HEK293 (cell line): ENCODE measurements at regions not wholly inside any gene's neighbourhood (a gene's known extent, or its start where the extent isn't known, plus 50 kb on each side); places are given as distances from the start of the nearest gene placed in this dataset.

Experiments
- CTCF ChIA-PET: fragments of 350-600 bp; formaldehyde crosslinking; extraction: SDS; loops from one replicate; lab custom pipeline; 2021; ENCODE audit warnings: antibody characterized with exemption; lab: Yijun Ruan, JAX
- POLR2A ChIA-PET: fragments of 300-600 bp; formaldehyde crosslinking; extraction: SDS; loops from one replicate; lab custom pipeline; 2020; ENCODE audit warnings: antibody characterized with exemption, inconsistent platforms; lab: Yijun Ruan, JAX
- H3K27ac ChIP-seq: fragments of 200-500 bp; sonication (Bioruptor generic); 2 replicates; pipeline ENCODE4 v1.5.1; 2014; ENCODE audit warnings: low read depth, low read length, control low read depth, inconsistent platforms; ENCODE audit errors: extremely low read depth
- H3K36me3 ChIP-seq, 2 experiments: fragments of 200-500 bp in 1 of 2; sonication (Bioruptor generic) in 1 of 2; 1 replicate in 1 of 2; 2 replicates in 1 of 2; pipeline ENCODE4 v1.5.1; 2014 to 2017; ENCODE audit warnings: inconsistent platforms in 2 of 2, low read length in 2 of 2; ENCODE audit not compliant: control insufficient read depth in 2 of 2, insufficient read depth in 1 of 2
- H3K4me1 ChIP-seq: fragments of 200-500 bp; sonication (Bioruptor generic); 2 replicates; pipeline ENCODE4 v1.5.1; 2014; ENCODE audit warnings: mild to moderate bottlenecking, low read length, inconsistent platforms; ENCODE audit not compliant: control insufficient read depth, insufficient read depth
- H3K4me3 ChIP-seq: 2 replicates; pipeline ENCODE4 v1.5.1; 2011; ENCODE audit warnings: low read depth, mild to moderate bottlenecking, control low read depth, low read length, moderate library complexity
- H3K9me3 ChIP-seq: fragments of 200-500 bp; sonication (Bioruptor generic); 2 replicates; pipeline ENCODE4 v1.5.1; 2014; ENCODE audit warnings: low read depth, low read length, inconsistent platforms; ENCODE audit not compliant: control insufficient read depth, insufficient read depth
- BCL11B ChIP-seq: fragments of 450-650 bp; formaldehyde crosslinking; IDR thresholded peaks from 2 replicates; pipeline ENCODE4 v1.5.1; 2016; ENCODE audit warnings: low read depth, missing biosample characterization, missing genetic modification characterization
- HIC1 ChIP-seq: fragments of 450-650 bp; formaldehyde crosslinking; IDR thresholded peaks from 2 replicates; pipeline ENCODE4 v1.5.1; 2016; ENCODE audit warnings: missing biosample characterization, missing genetic modification characterization
- KLF10 ChIP-seq: fragments of 450-650 bp; IDR thresholded peaks from 2 replicates; pipeline ENCODE4 v1.5.1; 2018; ENCODE audit warnings: missing biosample characterization, mild to moderate bottlenecking, missing genetic modification characterization
- MYNN ChIP-seq: fragments of 450-650 bp; formaldehyde crosslinking; IDR thresholded peaks from 2 replicates; pipeline ENCODE4 v1.5.1; 2016; ENCODE audit warnings: missing biosample characterization, missing genetic modification characterization, borderline replicate concordance
- PRDM1 ChIP-seq: fragments of 450-650 bp; formaldehyde crosslinking; IDR thresholded peaks from 2 replicates; pipeline ENCODE4; 2016; ENCODE audit warnings: missing biosample characterization, missing genetic modification characterization
- SETDB1 ChIP-seq: IDR thresholded peaks from one replicate; pipeline ENCODE4 v1.6.1; 2017; ENCODE audit warnings: mild to moderate bottlenecking, low read length, moderate library complexity, mixed read lengths; ENCODE audit not compliant: insufficient read length
- SP2 ChIP-seq: fragments of 450-650 bp; formaldehyde crosslinking; IDR thresholded peaks from 2 replicates; pipeline ENCODE4 v1.5.1; 2016; ENCODE audit warnings: missing biosample characterization, missing genetic modification characterization
- TCF7L2 ChIP-seq: IDR thresholded peaks from 2 replicates; pipeline ENCODE4 v1.6.1; 2011; ENCODE audit warnings: low read depth, mild to moderate bottlenecking, inconsistent platforms, low read length, moderate library complexity, borderline replicate concordance
- WT1 ChIP-seq: fragments of 450-650 bp; formaldehyde crosslinking; IDR thresholded peaks from 2 replicates; pipeline ENCODE4 v1.5.1; 2016; ENCODE audit warnings: missing biosample characterization, missing genetic modification characterization
- ZBTB49 ChIP-seq: fragments of 450-650 bp; formaldehyde crosslinking; IDR thresholded peaks from 2 replicates; pipeline ENCODE4 v1.5.1; 2016; ENCODE audit warnings: missing biosample characterization, missing genetic modification characterization, low read depth
- ZNF121 ChIP-seq: fragments of 450-650 bp; formaldehyde crosslinking; IDR thresholded peaks from 2 replicates; pipeline ENCODE4 v1.5.1; 2016; ENCODE audit warnings: missing biosample characterization, missing genetic modification characterization
- ZNF146 ChIP-seq: fragments of 450-650 bp; formaldehyde crosslinking; IDR thresholded peaks from 2 replicates; pipeline ENCODE4 v1.5.1; 2016; ENCODE audit warnings: missing biosample characterization, missing genetic modification characterization
- ZNF2 ChIP-seq: fragments of 450-650 bp; formaldehyde crosslinking; IDR thresholded peaks from 2 replicates; pipeline ENCODE4 v1.5.1; 2016; ENCODE audit warnings: missing biosample characterization, missing genetic modification characterization
- ZNF350 ChIP-seq: fragments of 450-650 bp; formaldehyde crosslinking; IDR thresholded peaks from 2 replicates; pipeline ENCODE4 v1.5.0; 2017; ENCODE audit warnings: missing biosample characterization, mild to moderate bottlenecking, missing genetic modification characterization
- ZNF398 ChIP-seq: fragments of 450-650 bp; formaldehyde crosslinking; IDR thresholded peaks from 2 replicates; pipeline ENCODE4 v1.5.1; 2017; ENCODE audit warnings: missing biosample characterization, missing genetic modification characterization
- ZNF433 ChIP-seq: fragments of 450-650 bp; formaldehyde crosslinking; IDR thresholded peaks from 2 replicates; pipeline ENCODE4 v1.5.1; 2016; ENCODE audit warnings: missing biosample characterization, missing genetic modification characterization, low read depth
- ZNF510 ChIP-seq: fragments of 450-650 bp; formaldehyde crosslinking; IDR thresholded peaks from 2 replicates; pipeline ENCODE4 v1.5.1; 2018; ENCODE audit warnings: mild to moderate bottlenecking, missing genetic modification characterization, missing biosample characterization; ENCODE audit not compliant: insufficient replicate concordance
- ZNF521 ChIP-seq: fragments of 450-650 bp; formaldehyde crosslinking; IDR thresholded peaks from 2 replicates; pipeline ENCODE4 v1.5.1; 2017; ENCODE audit warnings: missing biosample characterization, mild to moderate bottlenecking, missing genetic modification characterization
- ZNF549 ChIP-seq: fragments of 450-650 bp; IDR thresholded peaks from 2 replicates; pipeline ENCODE4 v1.5.1; 2018; ENCODE audit warnings: missing biosample characterization, missing genetic modification characterization, mild to moderate bottlenecking, inconsistent platforms, moderate library complexity
- ZSCAN30 ChIP-seq: fragments of 450-650 bp; IDR thresholded peaks from 2 replicates; pipeline ENCODE4 v1.5.1; 2018; ENCODE audit warnings: missing biosample characterization, mild to moderate bottlenecking, missing genetic modification characterization, moderate library complexity
- ZXDB ChIP-seq: fragments of 450-650 bp; formaldehyde crosslinking; IDR thresholded peaks from 2 replicates; pipeline ENCODE4 v1.5.1; 2016; ENCODE audit warnings: missing biosample characterization, missing genetic modification characterization
- TF ChIP-seq, protein P1 (sequence below): fragments of 450-650 bp; formaldehyde crosslinking; IDR thresholded peaks from 2 replicates; pipeline ENCODE4 v1.5.1; 2016; ENCODE audit warnings: missing biosample characterization, missing genetic modification characterization
- TF ChIP-seq, protein P2 (sequence below): fragments of 450-650 bp; formaldehyde crosslinking; IDR thresholded peaks from 2 replicates; pipeline ENCODE4 v1.5.1; 2016; ENCODE audit warnings: missing biosample characterization, missing genetic modification characterization

DNA sequence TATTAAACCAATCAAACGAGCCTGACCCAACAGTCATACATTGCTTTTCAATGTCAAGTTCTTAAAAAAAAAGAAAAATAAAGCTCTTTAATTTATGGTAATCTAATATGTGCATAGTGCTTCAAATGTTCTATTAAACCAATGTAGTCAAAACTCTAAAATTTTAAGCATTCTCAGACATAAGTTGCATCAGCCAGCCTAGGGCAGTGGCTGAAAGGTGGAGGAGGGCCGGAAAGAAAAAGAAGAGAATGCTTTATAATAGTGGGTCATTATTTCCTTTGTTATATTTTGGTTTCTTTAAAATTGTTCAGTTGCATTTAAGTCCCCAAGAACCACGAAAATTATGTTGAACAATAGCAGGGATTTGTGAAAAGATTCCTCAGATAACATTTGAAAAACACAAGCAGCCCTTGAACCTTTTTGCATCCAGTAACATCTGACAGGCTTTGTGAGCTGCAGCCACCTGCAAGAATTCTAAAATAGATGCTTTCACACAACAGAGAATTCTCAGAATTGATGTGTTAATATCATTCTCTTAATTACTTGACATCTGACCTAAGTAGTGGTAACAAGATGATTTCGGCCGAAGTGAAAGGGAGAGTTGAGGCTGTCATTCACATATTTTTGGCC is 252.1 kb downstream of the CDCA7 start (continued):
- TF ChIP-seq ZBTB49 (tag by site-specific recombination) (no peak), MYNN (tag by site-specific recombination) (no peak), SP2 (no peak), ZNF549 (no peak), SETDB1 (no peak), KLF10 (no peak), HIC1 (no peak), TCF7L2 (no peak), ZNF2 (tag by site-specific recombination) (no peak)
- TF ChIP-seq, all 188 proteins: peak for 0

- no peak overlapping the region for H3K27ac ChIP-seq
- CTCF ChIA-PET, result no interaction called here
- no peaks in the 10 kb centered on the region for H3K9me3 ChIP-seq
- no peak overlapping the region for H3K4me3 ChIP-seq
- POLR2A ChIA-PET, result no interaction called here
- no peak for TF ChIP-seq ZSCAN30
- no peak for TF ChIP-seq ZNF510 (tag by site-specific recombination)
- TF ChIP-seq BCL11B (tag by site-specific recombination), result no peak
- no peak for TF ChIP-seq WT1 (tag by site-specific recombination)
- TF ChIP-seq ZNF146 (tag by site-specific recombination), result peak; percentile 73
- TF ChIP-seq ZNF121, result no peak
- TF ChIP-seq ZNF433 (tag by site-specific recombination), result no peak
- TF ChIP-seq, protein P1, sequence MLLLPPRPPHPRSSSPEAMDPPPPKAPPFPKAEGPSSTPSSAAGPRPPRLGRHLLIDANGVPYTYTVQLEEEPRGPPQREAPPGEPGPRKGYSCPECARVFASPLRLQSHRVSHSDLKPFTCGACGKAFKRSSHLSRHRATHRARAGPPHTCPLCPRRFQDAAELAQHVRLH (tag by site-specific recombination), result 0 out of 2 replicates have a peak, but pooled peaks have one; percentile 50
- no peak for TF ChIP-seq ZXDB (tag by site-specific recombination)
- no peaks in the 10 kb centered on the region for H3K4me1 ChIP-seq
- H3K36me3 ChIP-seq, result no peaks in the 10 kb centered on the region
Observed at GRCh38 chr2:173607606-173608311, 253.1 kb downstream of the CDCA7 start.

GRCh38 chr2:173611121-173611520 is 256.4 kb downstream of the CDCA7 start:
- Histone ChIP-seq H3K9me3 (no peaks in the 10 kb centered on the region), H3K4me3 (no peak overlapping the region), H3K36me3 (no peaks in the 10 kb centered on the region), H3K27ac (no peak overlapping the region), H3K4me1 (no peaks in the 10 kb centered on the region)
- ChIA-PET CTCF (interaction anchor here (0.6 kb wide), 1 partner anchor 227 kb away, joined by 4 read pairs; no protein-coding TSS in a partner anchor), POLR2A (no interaction called here)
- TF ChIP-seq, protein P1 (tag by site-specific recombination), result no peak
- TF ChIP-seq ZNF521 (tag by site-specific recombination) (no peak), ZNF398 (tag by site-specific recombination) (no peak), MYNN (tag by site-specific recombination) (no peak), ZNF350 (tag by site-specific recombination) (no peak), PRDM1 (tag by site-specific recombination) (no peak)
- TF ChIP-seq, protein P2, sequence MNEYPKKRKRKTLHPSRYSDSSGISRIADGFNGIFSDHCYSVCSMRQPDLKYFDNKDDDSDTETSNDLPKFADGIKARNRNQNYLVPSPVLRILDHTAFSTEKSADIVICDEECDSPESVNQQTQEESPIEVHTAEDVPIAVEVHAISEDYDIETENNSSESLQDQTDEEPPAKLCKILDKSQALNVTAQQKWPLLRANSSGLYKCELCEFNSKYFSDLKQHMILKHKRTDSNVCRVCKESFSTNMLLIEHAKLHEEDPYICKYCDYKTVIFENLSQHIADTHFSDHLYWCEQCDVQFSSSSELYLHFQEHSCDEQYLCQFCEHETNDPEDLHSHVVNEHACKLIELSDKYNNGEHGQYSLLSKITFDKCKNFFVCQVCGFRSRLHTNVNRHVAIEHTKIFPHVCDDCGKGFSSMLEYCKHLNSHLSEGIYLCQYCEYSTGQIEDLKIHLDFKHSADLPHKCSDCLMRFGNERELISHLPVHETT (tag by site-specific recombination), result no peak
